ENCODE measurements at regions not wholly inside any gene's neighbourhood (a gene's known extent, or its start where the extent isn't known, plus 50 kb on each side); places are given as distances from the start of the nearest gene placed in this dataset.

- Histone ChIP-seq H3K27me3 (no peaks in the 10 kb centered on the region), H3K4me3 (no peak overlapping the region), H3K27ac (no peak overlapping the region), H3K9me3 (no peaks in the 10 kb centered on the region), H3K36me3 (no peaks in the 10 kb centered on the region), H3K4me1 (no peaks in the 10 kb centered on the region)
- no peak for ATAC-seq
- DNase-seq, result no peak
- in situ Hi-C loops (cut with MboI; ENCODE audit: low sequenced_read_pairs in 4 of 4), result no loop called here
- TF ChIP-seq CTCF (IDR thresholded peaks at IDR 0.05 in 4 of 5, conservative IDR thresholded peaks at IDR 0.05 in 1 of 5) (no peak), POLR2A (IDR thresholded peaks at IDR 0.05) (no peak)
- intact Hi-C loops (cut with DNase I; ENCODE audit: low total_unique reads), result no loop called here
Observed at GRCh38 chr4:29867412-29867811, 852.8 kb upstream of the PCDH7 start.

GRCh38 chr4:29900336-29900735 lies 819.8 kb upstream of the PCDH7 start:
- Histone ChIP-seq H3K9me3 (no peaks in the 10 kb centered on the region), H3K27ac (no peak overlapping the region), H3K4me1 (no peaks in the 10 kb centered on the region), H3K27me3 (no peaks in the 10 kb centered on the region), H3K36me3 (no peaks in the 10 kb centered on the region), H3K4me3 (no peak overlapping the region)
- intact Hi-C loops (cut with DNase I; ENCODE audit: low total_unique reads), result no loop called here
- in situ Hi-C loops (cut with MboI; ENCODE audit: low sequenced_read_pairs in 4 of 4), result loop anchor here in 1 of 4 donors (10.0 kb wide), 1 partner anchor 56 kb away; no protein-coding TSS in a partner anchor
- TF ChIP-seq POLR2A (IDR thresholded peaks at IDR 0.05) (no peak), CTCF (IDR thresholded peaks at IDR 0.05 in 4 of 5, conservative IDR thresholded peaks at IDR 0.05 in 1 of 5) (no peak)
- ATAC-seq (no peak), DNase-seq (no peak)

- Histone ChIP-seq H3K36me3 (no peaks in the 10 kb centered on the region), H3K4me1 (no peaks in the 10 kb centered on the region), H3K4me3 (no peak overlapping the region), H3K27me3 (no peaks in the 10 kb centered on the region), H3K9me3 (no peaks in the 10 kb centered on the region), H3K27ac (no peak overlapping the region)
- ATAC-seq, result no peak
- intact Hi-C loops (cut with DNase I; ENCODE audit: low total_unique reads) (no loop called here), in situ Hi-C loops (cut with MboI; ENCODE audit: low sequenced_read_pairs in 4 of 4) (loop anchor here in 1 of 4 donors (10.0 kb wide), 1 partner anchor 63 kb away; no protein-coding TSS in a partner anchor)
- DNase-seq, result no peak
- no peak for TF ChIP-seq POLR2A (IDR thresholded peaks at IDR 0.05)
- no peak for TF ChIP-seq CTCF (IDR thresholded peaks at IDR 0.05 in 4 of 5, conservative IDR thresholded peaks at IDR 0.05 in 1 of 5)
Observed at GRCh38 chr4:29908276-29908675, 811.9 kb upstream of the PCDH7 start.

GRCh38 chr4:29927895-29928294 lies 792.3 kb upstream of the PCDH7 start:
- Histone ChIP-seq H3K9me3 (no peaks in the 10 kb centered on the region), H3K27ac (no peak overlapping the region), H3K36me3 (no peaks in the 10 kb centered on the region), H3K4me1 (no peaks in the 10 kb centered on the region), H3K4me3 (no peak overlapping the region), H3K27me3 (no peaks in the 10 kb centered on the region)
- in situ Hi-C loops (cut with MboI; ENCODE audit: low sequenced_read_pairs in 4 of 4), result no loop called here
- TF ChIP-seq POLR2A (IDR thresholded peaks at IDR 0.05), result no peak
- TF ChIP-seq CTCF (IDR thresholded peaks at IDR 0.05 in 4 of 5, conservative IDR thresholded peaks at IDR 0.05 in 1 of 5), result no peak
- DNase-seq, result no peak
- no peak for ATAC-seq
- intact Hi-C loops (cut with DNase I; ENCODE audit: low total_unique reads), result no loop called here

GRCh38 chr4:29948451-29948850 lies 771.7 kb upstream of the PCDH7 start:
- Histone ChIP-seq H3K27me3 (no peaks in the 10 kb centered on the region), H3K4me1 (no peaks in the 10 kb centered on the region), H3K36me3 (no peaks in the 10 kb centered on the region), H3K4me3 (no peak overlapping the region), H3K9me3 (no peaks in the 10 kb centered on the region), H3K27ac (no peak overlapping the region)
- TF ChIP-seq POLR2A (IDR thresholded peaks at IDR 0.05) (no peak), CTCF (IDR thresholded peaks at IDR 0.05 in 4 of 5, conservative IDR thresholded peaks at IDR 0.05 in 1 of 5) (no peak)
- in situ Hi-C loops (cut with MboI; ENCODE audit: low sequenced_read_pairs in 4 of 4) (no loop called here), intact Hi-C loops (cut with DNase I; ENCODE audit: low total_unique reads) (no loop called here)
- ATAC-seq, result no peak
- no peak for DNase-seq
